Skeletal muscle tissue (tissue), 3 donors: ENCODE measurements at regions not wholly inside any gene's neighbourhood (a gene's known extent, or its start where the extent isn't known, plus 50 kb on each side); places are given as distances from the start of the nearest gene placed in this dataset.
"Not testable (repeated sequence)": the region's sequence is repeated elsewhere in the genome, so short reads cannot be mapped to it uniquely, and the experiment has no call there.

ENCODE experiments used
- H3K27ac ChIP-seq: one replicate; pipeline ENCODE4 v1.7.0; 2013; ENCODE audit warnings: mild to moderate bottlenecking, low read depth, low read length, inconsistent platforms
- H3K27me3 ChIP-seq, 3 donors: one replicate each; pipeline ENCODE4 v1.7.0; 2013; ENCODE audit warnings: low read length in 3 of 3; ENCODE audit not compliant: control insufficient read depth in 3 of 3, insufficient read depth in 3 of 3
- H3K36me3 ChIP-seq, 3 donors: one replicate each; pipeline ENCODE4 v1.7.0; 2013; ENCODE audit warnings: low read length in 3 of 3; ENCODE audit not compliant: control insufficient read depth in 3 of 3, insufficient read depth in 3 of 3
- H3K4me1 ChIP-seq, 3 donors: one replicate each; pipeline ENCODE4 v1.7.0; 2013; ENCODE audit warnings: low read length in 3 of 3, mild to moderate bottlenecking in 3 of 3; ENCODE audit not compliant: control insufficient read depth in 3 of 3, insufficient read depth in 3 of 3
- H3K4me3 ChIP-seq, 3 donors: one replicate each; pipeline ENCODE4 v1.7.0; 2013; ENCODE audit warnings: low read length in 3 of 3
- H3K9ac ChIP-seq, 3 donors: one replicate each; pipeline ENCODE4 v1.7.0; 2013; ENCODE audit warnings: low read length in 3 of 3, mild to moderate bottlenecking in 3 of 3, moderate library complexity in 2 of 3, low read depth in 1 of 3
- H3K9me3 ChIP-seq, 3 donors: one replicate each; pipeline ENCODE4 v1.7.0; 2013; ENCODE audit warnings: low read length in 3 of 3; ENCODE audit not compliant: control insufficient read depth in 3 of 3
- donor health status: Osteomylitis.

GRCh38 chr2:182593394-182593975 is 122.6 kb upstream of the DNAJC10 start:
- H3K4me1 ChIP-seq: no peaks in the 10 kb centered on the region
- no peak overlapping the region for H3K4me3 ChIP-seq
- no peak overlapping the region for H3K27ac ChIP-seq
- H3K9ac ChIP-seq: no peak overlapping the region
- no peaks in the 10 kb centered on the region for H3K27me3 ChIP-seq
- no peaks in the 10 kb centered on the region for H3K36me3 ChIP-seq
- H3K9me3 ChIP-seq: no peaks in the 10 kb centered on the region

- no peak overlapping the region for H3K27ac ChIP-seq
- H3K9ac ChIP-seq: no peak overlapping the region
- no peaks in the 10 kb centered on the region for H3K36me3 ChIP-seq
- H3K9me3 ChIP-seq: no peaks in the 10 kb centered on the region
- H3K4me3 ChIP-seq: no peak overlapping the region
- H3K27me3 ChIP-seq: no peaks in the 10 kb centered on the region
- no peaks in the 10 kb centered on the region for H3K4me1 ChIP-seq
Measured at GRCh38 chr2:182594286-182594685, 121.8 kb upstream of the DNAJC10 start.

GRCh38 chr2:182595650-182596049 is 120.4 kb upstream of the DNAJC10 start:
- Histone ChIP-seq H3K9ac (no peak overlapping the region), H3K36me3 (no peaks in the 10 kb centered on the region), H3K27me3 (no peaks in the 10 kb centered on the region), H3K27ac (no peak overlapping the region), H3K4me3 (no peak overlapping the region), H3K4me1 (no peaks in the 10 kb centered on the region), H3K9me3 (no peaks in the 10 kb centered on the region)

- no peaks in the 10 kb centered on the region for H3K27me3 ChIP-seq
- H3K36me3 ChIP-seq: no peaks in the 10 kb centered on the region
- H3K9ac ChIP-seq: no peak overlapping the region
- no peak overlapping the region for H3K4me3 ChIP-seq
- H3K4me1 ChIP-seq: no peaks in the 10 kb centered on the region
- H3K9me3 ChIP-seq: no peaks in the 10 kb centered on the region
- H3K27ac ChIP-seq: no peak overlapping the region
Measured at GRCh38 chr2:182597570-182598295, 118.3 kb upstream of the DNAJC10 start.

- Histone ChIP-seq H3K4me3 (no peak overlapping the region), H3K9ac (no peak overlapping the region), H3K27me3 (no peaks in the 10 kb centered on the region), H3K27ac (no peak overlapping the region), H3K36me3 (no peaks in the 10 kb centered on the region), H3K4me1 (no peaks in the 10 kb centered on the region), H3K9me3 (no peaks in the 10 kb centered on the region)
Measured at GRCh38 chr2:182598626-182599025, 117.4 kb upstream of the DNAJC10 start.

- H3K36me3 ChIP-seq: no peaks in the 10 kb centered on the region
- H3K4me3 ChIP-seq: no peak overlapping the region
- no peak overlapping the region for H3K9ac ChIP-seq
- no peaks in the 10 kb centered on the region for H3K27me3 ChIP-seq
- H3K4me1 ChIP-seq: no peaks in the 10 kb centered on the region
- no peak overlapping the region for H3K27ac ChIP-seq
- no peaks in the 10 kb centered on the region for H3K9me3 ChIP-seq
Measured at GRCh38 chr2:182605166-182605565, 110.9 kb upstream of the DNAJC10 start.

GRCh38 chr2:182606728-182607681 is 109.1 kb upstream of the DNAJC10 start:
- Histone ChIP-seq H3K9ac (no peak overlapping the region), H3K9me3 (no peaks in the 10 kb centered on the region), H3K4me1 (no peaks in the 10 kb centered on the region), H3K36me3 (no peaks in the 10 kb centered on the region), H3K4me3 (no peak overlapping the region), H3K27me3 (no peaks in the 10 kb centered on the region), H3K27ac (no peak overlapping the region)

- Histone ChIP-seq H3K36me3 (no peaks in the 10 kb centered on the region), H3K27me3 (no peaks in the 10 kb centered on the region), H3K9ac (no peak overlapping the region), H3K9me3 (no peaks in the 10 kb centered on the region), H3K4me3 (no peak overlapping the region), H3K27ac (no peak overlapping the region), H3K4me1 (no peaks in the 10 kb centered on the region)
Measured at GRCh38 chr2:182608181-182608845, 107.7 kb upstream of the DNAJC10 start.

GRCh38 chr2:182609005-182609404 is 107.1 kb upstream of the DNAJC10 start:
- H3K9me3 ChIP-seq, H3K4me3 ChIP-seq, H3K36me3 ChIP-seq, H3K27ac ChIP-seq, H3K4me1 ChIP-seq, H3K27me3 ChIP-seq, H3K9ac ChIP-seq: not testable (repeated sequence)
